ENCODE measurements at regions not wholly inside any gene's neighbourhood (a gene's known extent, or its start where the extent isn't known, plus 50 kb on each side); places are given as distances from the start of the nearest gene placed in this dataset.

GRCh38 chr10:33120700-33121099 is 162.7 kb upstream of the ITGB1 start:
- Histone ChIP-seq H3K4me1 (ENCODE audit: control insufficient read depth in 1 of 2, insufficient read depth in 1 of 2, low read depth in 1 of 2, low read length in 1 of 2) (no peaks in the 10 kb centered on the region), H3K27ac (no peak overlapping the region), H3K27me3 (no peaks in the 10 kb centered on the region), H3K4me3 (ENCODE audit: low read depth in 1 of 2, low read length in 1 of 2) (no peak overlapping the region), H3K9me3 (no peaks in the 10 kb centered on the region), H3K36me3 (no peaks in the 10 kb centered on the region)
- TF ChIP-seq, protein P1, sequence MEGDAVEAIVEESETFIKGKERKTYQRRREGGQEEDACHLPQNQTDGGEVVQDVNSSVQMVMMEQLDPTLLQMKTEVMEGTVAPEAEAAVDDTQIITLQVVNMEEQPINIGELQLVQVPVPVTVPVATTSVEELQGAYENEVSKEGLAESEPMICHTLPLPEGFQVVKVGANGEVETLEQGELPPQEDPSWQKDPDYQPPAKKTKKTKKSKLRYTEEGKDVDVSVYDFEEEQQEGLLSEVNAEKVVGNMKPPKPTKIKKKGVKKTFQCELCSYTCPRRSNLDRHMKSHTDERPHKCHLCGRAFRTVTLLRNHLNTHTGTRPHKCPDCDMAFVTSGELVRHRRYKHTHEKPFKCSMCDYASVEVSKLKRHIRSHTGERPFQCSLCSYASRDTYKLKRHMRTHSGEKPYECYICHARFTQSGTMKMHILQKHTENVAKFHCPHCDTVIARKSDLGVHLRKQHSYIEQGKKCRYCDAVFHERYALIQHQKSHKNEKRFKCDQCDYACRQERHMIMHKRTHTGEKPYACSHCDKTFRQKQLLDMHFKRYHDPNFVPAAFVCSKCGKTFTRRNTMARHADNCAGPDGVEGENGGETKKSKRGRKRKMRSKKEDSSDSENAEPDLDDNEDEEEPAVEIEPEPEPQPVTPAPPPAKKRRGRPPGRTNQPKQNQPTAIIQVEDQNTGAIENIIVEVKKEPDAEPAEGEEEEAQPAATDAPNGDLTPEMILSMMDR (IDR thresholded peaks at IDR 0.05), result no peak

- H3K27ac ChIP-seq, result no peak overlapping the region
- H3K4me1 ChIP-seq (ENCODE audit: control insufficient read depth in 1 of 2, insufficient read depth in 1 of 2, low read depth in 1 of 2, low read length in 1 of 2), result no peaks in the 10 kb centered on the region
Observed at GRCh38 chr10:33120275-33120674, 162.2 kb upstream of the ITGB1 start.

GRCh38 chr10:33117816-33118215 is 159.8 kb upstream of the ITGB1 start:
- H3K27ac ChIP-seq, result no peak overlapping the region
- no peaks in the 10 kb centered on the region for H3K4me1 ChIP-seq (ENCODE audit: control insufficient read depth in 1 of 2, insufficient read depth in 1 of 2, low read depth in 1 of 2, low read length in 1 of 2)

More at GRCh38 chr10:33120275-33120674, 162.2 kb upstream of the ITGB1 start:
- no peaks in the 10 kb centered on the region for H3K36me3 ChIP-seq
- H3K4me3 ChIP-seq (ENCODE audit: low read depth in 1 of 2, low read length in 1 of 2), result no peak overlapping the region
- TF ChIP-seq, protein P1 (IDR thresholded peaks at IDR 0.05), result no peak
- no peaks in the 10 kb centered on the region for H3K9me3 ChIP-seq
- no peaks in the 10 kb centered on the region for H3K27me3 ChIP-seq

DNA sequence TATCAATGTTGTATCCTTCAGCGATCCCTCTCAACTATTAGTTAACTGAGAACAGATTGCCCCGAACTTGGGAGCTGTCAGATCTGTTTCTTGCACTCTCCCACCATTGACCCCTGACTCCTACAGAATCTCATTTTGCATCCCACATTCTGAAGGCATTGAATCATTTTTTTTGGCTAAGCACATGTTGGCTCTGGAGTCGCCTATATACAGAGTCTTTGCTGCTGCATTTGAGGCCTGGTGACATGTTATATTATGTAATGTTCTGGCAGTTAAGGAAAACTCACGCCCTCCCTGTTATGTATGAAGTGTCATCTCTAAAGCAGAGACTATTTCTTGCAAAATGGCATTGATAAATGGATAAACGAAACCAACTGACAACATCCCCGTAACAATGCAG is 159.2 kb upstream of the ITGB1 start:
- no peaks in the 10 kb centered on the region for H3K9me3 ChIP-seq
- H3K27me3 ChIP-seq, result no peaks in the 10 kb centered on the region
- no peak overlapping the region for H3K27ac ChIP-seq
- TF ChIP-seq, protein P1 (IDR thresholded peaks at IDR 0.05), result no peak
- no peaks in the 10 kb centered on the region for H3K36me3 ChIP-seq
- H3K4me3 ChIP-seq (ENCODE audit: low read depth in 1 of 2, low read length in 1 of 2), result no peak overlapping the region
- H3K4me1 ChIP-seq (ENCODE audit: control insufficient read depth in 1 of 2, insufficient read depth in 1 of 2, low read depth in 1 of 2, low read length in 1 of 2), result no peaks in the 10 kb centered on the region

More at GRCh38 chr10:33117816-33118215, 159.8 kb upstream of the ITGB1 start:
- Histone ChIP-seq H3K9me3 (no peaks in the 10 kb centered on the region), H3K27me3 (no peaks in the 10 kb centered on the region), H3K4me3 (ENCODE audit: low read depth in 1 of 2, low read length in 1 of 2) (no peak overlapping the region), H3K36me3 (no peaks in the 10 kb centered on the region)
- TF ChIP-seq, protein P1 (IDR thresholded peaks at IDR 0.05), result no peak

DNA sequence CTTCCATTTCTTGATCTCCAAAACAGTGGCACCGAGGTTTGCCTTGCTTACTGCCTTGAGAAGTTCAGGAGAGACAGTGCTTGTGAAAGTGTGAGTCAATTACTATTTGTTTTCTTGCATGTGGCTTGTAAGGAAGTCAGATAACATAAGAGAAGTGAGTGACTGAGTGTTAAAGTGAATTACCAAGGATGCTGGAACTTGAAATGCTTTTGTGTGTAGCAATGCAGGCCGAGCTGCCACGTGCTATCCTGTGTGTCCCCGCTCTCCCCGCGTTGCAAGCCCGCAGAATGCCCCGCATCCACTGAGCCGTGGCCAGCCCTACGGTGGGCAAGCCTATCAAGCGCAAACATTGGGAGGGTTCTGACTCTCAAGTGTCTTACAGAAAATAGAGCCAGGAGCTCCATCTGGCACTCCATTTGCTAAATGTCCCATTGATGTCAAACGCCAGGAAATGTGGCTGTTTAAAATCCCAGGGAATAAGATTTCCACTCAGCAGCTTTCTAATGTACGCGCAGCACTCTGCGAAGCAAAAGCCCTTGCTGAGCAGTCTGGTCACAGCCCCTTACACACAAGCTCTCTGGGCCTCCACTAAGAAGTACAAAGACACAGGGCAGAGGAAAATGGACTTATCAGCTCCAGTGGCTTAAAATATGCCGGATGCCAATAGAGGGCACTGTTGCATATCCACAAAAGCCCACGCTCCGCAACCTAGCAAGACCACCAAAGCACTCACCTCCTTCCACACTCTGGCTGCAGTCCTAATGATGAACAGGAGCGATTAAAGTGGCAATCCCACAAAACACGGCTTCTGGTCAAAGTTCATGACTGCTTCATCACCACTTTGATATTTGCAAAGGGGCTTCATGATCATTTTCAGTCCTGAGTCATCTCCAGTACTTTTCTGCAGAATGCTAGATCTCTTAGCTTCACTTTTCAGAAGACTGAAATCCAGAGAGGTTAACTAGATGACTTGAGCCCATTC is 158.0 kb upstream of the ITGB1 start:
- no peaks in the 10 kb centered on the region for H3K36me3 ChIP-seq
- TF ChIP-seq, protein P1 (IDR thresholded peaks at IDR 0.05), result no peak
- no peak overlapping the region for H3K4me3 ChIP-seq (ENCODE audit: low read depth in 1 of 2, low read length in 1 of 2)
- no peaks in the 10 kb centered on the region for H3K9me3 ChIP-seq
- H3K4me1 ChIP-seq (ENCODE audit: control insufficient read depth in 1 of 2, insufficient read depth in 1 of 2, low read depth in 1 of 2, low read length in 1 of 2), result no peaks in the 10 kb centered on the region
- no peaks in the 10 kb centered on the region for H3K27me3 ChIP-seq
- no peak overlapping the region for H3K27ac ChIP-seq
